SK-N-SH treated with all-trans-retinoic acid at 6 μM for 48 hours (cell line): ENCODE measurements at regions not wholly inside any gene's neighbourhood (a gene's known extent, or its start where the extent isn't known, plus 50 kb on each side); places are given as distances from the start of the nearest gene placed in this dataset.

Experiments used
- ATAC-seq: fragments of 200-7000 bp; cut with Tn5 transposase; 3 replicates; pipeline ENCODE4 v1.9.1; 2020; ENCODE audit warnings: mild to moderate bottlenecking, moderate library complexity
- ARNTL ChIP-seq: fragments of 450-650 bp; formaldehyde crosslinking; IDR thresholded peaks from 2 replicates; pipeline ENCODE4 v1.5.0; 2020; ENCODE audit warnings: low read depth, mild to moderate bottlenecking, moderate library complexity, borderline replicate concordance
- BACH2 ChIP-seq: fragments of 250-450 bp; sonication (Bioruptor Pico); IDR thresholded peaks from 2 replicates; pipeline ENCODE4 v1.9.0; 2021; ENCODE audit warnings: mild to moderate bottlenecking, borderline replicate concordance
- CREB5 ChIP-seq: fragments of 250-450 bp; sonication (Bioruptor Pico); IDR thresholded peaks from 2 replicates; pipeline ENCODE4 v1.5.1; 2020; ENCODE audit warnings: low read depth, mild to moderate bottlenecking, moderate library complexity
- CSDC2 ChIP-seq: fragments of 250-450 bp; sonication (Bioruptor Pico); IDR thresholded peaks from 2 replicates; pipeline ENCODE4 v1.5.0; 2020; ENCODE audit warnings: mild to moderate bottlenecking, moderate library complexity
- CSRNP3 ChIP-seq: fragments of 250-450 bp; sonication (Bioruptor Pico); IDR thresholded peaks from 2 replicates; pipeline ENCODE4 v1.5.1; 2021; ENCODE audit warnings: mild to moderate bottlenecking, moderate library complexity
- GLIS3 ChIP-seq: fragments of 250-450 bp; sonication (Bioruptor Pico); IDR thresholded peaks from 2 replicates; pipeline ENCODE4 v1.5.0; 2020; ENCODE audit warnings: mild to moderate bottlenecking, moderate library complexity
- ISL1 ChIP-seq: fragments of 250-450 bp; sonication (Bioruptor Pico); IDR thresholded peaks from 2 replicates; pipeline ENCODE4 v2.1.2; 2022; ENCODE audit warnings: mild to moderate bottlenecking, moderate library complexity
- OSR1 ChIP-seq: fragments of 250-450 bp; sonication (Bioruptor Pico); IDR thresholded peaks from 2 replicates; pipeline ENCODE4 v1.8.0; 2022; ENCODE audit warnings: moderate library complexity, mild to moderate bottlenecking, inconsistent platforms
- PATZ1 ChIP-seq: fragments of 250-450 bp; sonication (Bioruptor Pico); IDR thresholded peaks from 2 replicates; pipeline ENCODE4 v1.8.0; 2020; ENCODE audit warnings: mild to moderate bottlenecking, moderate library complexity, borderline replicate concordance
- POU6F1 ChIP-seq: fragments of 250-450 bp; sonication (Bioruptor Pico); IDR thresholded peaks from 2 replicates; pipeline ENCODE4 v1.8.0; 2021; ENCODE audit warnings: low read depth, mild to moderate bottlenecking, moderate library complexity, borderline replicate concordance
- PPARA ChIP-seq: fragments of 250-450 bp; sonication (Bioruptor Pico); IDR thresholded peaks from 2 replicates; pipeline ENCODE4 v1.5.0; 2020; ENCODE audit warnings: mild to moderate bottlenecking, borderline replicate concordance
- RARB ChIP-seq: fragments of 250-450 bp; sonication (Bioruptor Pico); IDR thresholded peaks from 2 replicates; pipeline ENCODE4 v1.8.0; 2021; ENCODE audit warnings: mild to moderate bottlenecking, moderate library complexity
- SNAI2 ChIP-seq: fragments of 250-450 bp; sonication (Bioruptor Pico); IDR thresholded peaks from 2 replicates; pipeline ENCODE4 v1.5.0; 2020; ENCODE audit warnings: mild to moderate bottlenecking, moderate library complexity
- TOX ChIP-seq: fragments of 250-450 bp; sonication (Bioruptor Pico); IDR thresholded peaks from 2 replicates; pipeline ENCODE4 v1.8.0; 2021; ENCODE audit warnings: mild to moderate bottlenecking, moderate library complexity, borderline replicate concordance
- TSHZ2 ChIP-seq: fragments of 250-450 bp; sonication (Bioruptor Pico); IDR thresholded peaks from 2 replicates; pipeline ENCODE4 v1.5.0; 2020; ENCODE audit warnings: mild to moderate bottlenecking, moderate library complexity
- ZC3H10 ChIP-seq: fragments of 250-450 bp; sonication (Bioruptor Pico); IDR thresholded peaks from 2 replicates; pipeline ENCODE4 v1.5.1; 2021; ENCODE audit warnings: mild to moderate bottlenecking, moderate library complexity
- ZFP3 ChIP-seq: fragments of 250-450 bp; sonication (Bioruptor Pico); IDR thresholded peaks from 2 replicates; pipeline ENCODE4 v1.5.0; 2020; ENCODE audit warnings: mild to moderate bottlenecking, moderate library complexity
- ZFP30 ChIP-seq: fragments of 450-650 bp; formaldehyde crosslinking; IDR thresholded peaks from 2 replicates; pipeline ENCODE4 v1.5.0; 2022; ENCODE audit warnings: mild to moderate bottlenecking, moderate library complexity
- ZNF70 ChIP-seq: fragments of 450-650 bp; formaldehyde crosslinking; IDR thresholded peaks from 2 replicates; pipeline ENCODE4 v1.5.0; 2020; ENCODE audit warnings: mild to moderate bottlenecking, moderate library complexity
- ZNF8 ChIP-seq: fragments of 450-650 bp; formaldehyde crosslinking; IDR thresholded peaks from 2 replicates; pipeline ENCODE4 v1.5.0; 2020; ENCODE audit warnings: mild to moderate bottlenecking, moderate library complexity

- ATAC-seq: peak; percentile 12; the same call in 1 of the 3 replicates
- TF ChIP-seq CREB5 (CRISPR knock-in tag) (no peak), ZFP30 (CRISPR knock-in tag) (no peak), OSR1 (CRISPR knock-in tag) (no peak), ZFP3 (CRISPR knock-in tag) (no peak), CSRNP3 (CRISPR knock-in tag) (no peak), ZNF8 (CRISPR knock-in tag) (no peak)
Measured at GRCh38 chr19:13599681-13600080, 93.4 kb upstream of the CACNA1A start.

GRCh38 chr19:13598098-13598497 is 91.8 kb upstream of the CACNA1A start:
- no peak for TF ChIP-seq ZFP3 (CRISPR knock-in tag)
- no peak for TF ChIP-seq SNAI2 (CRISPR knock-in tag)
- no peak for TF ChIP-seq GLIS3

GRCh38 chr19:13597640-13598039 is 91.4 kb upstream of the CACNA1A start:
- peak; percentile 94 for ATAC-seq

More at GRCh38 chr19:13598098-13598497, 91.8 kb upstream of the CACNA1A start:
- no peak for ATAC-seq

GRCh38 chr19:13588957-13589833 is 82.9 kb upstream of the CACNA1A start:
- ATAC-seq: peak; percentile 99
- TF ChIP-seq ARNTL: no peak
- no peak for TF ChIP-seq CSRNP3 (CRISPR knock-in tag)
- no peak for TF ChIP-seq CSDC2 (CRISPR knock-in tag)
- no peak for TF ChIP-seq ISL1 (CRISPR knock-in tag)
- TF ChIP-seq ZFP3 (CRISPR knock-in tag): no peak
- no peak for TF ChIP-seq TOX (CRISPR knock-in tag)
- TF ChIP-seq OSR1 (CRISPR knock-in tag): no peak
- TF ChIP-seq POU6F1 (CRISPR knock-in tag): no peak
- TF ChIP-seq ZNF8 (CRISPR knock-in tag): no peak
- TF ChIP-seq BACH2 (CRISPR knock-in tag): no peak
- no peak for TF ChIP-seq ZFP30 (CRISPR knock-in tag)

More at GRCh38 chr19:13597640-13598039, 91.4 kb upstream of the CACNA1A start:
- TF ChIP-seq BACH2 (CRISPR knock-in tag): no peak
- TF ChIP-seq TOX (CRISPR knock-in tag): no peak
- no peak for TF ChIP-seq ZC3H10
- no peak for TF ChIP-seq SNAI2 (CRISPR knock-in tag)
- no peak for TF ChIP-seq RARB (CRISPR knock-in tag)
- no peak for TF ChIP-seq ZFP3 (CRISPR knock-in tag)

- ATAC-seq: no peak
- no peak for TF ChIP-seq PATZ1 (CRISPR knock-in tag)
- no peak for TF ChIP-seq ZNF70 (CRISPR knock-in tag)
- TF ChIP-seq ISL1 (CRISPR knock-in tag): no peak
- TF ChIP-seq TSHZ2: no peak
- no peak for TF ChIP-seq GLIS3
- TF ChIP-seq ZC3H10: no peak
- TF ChIP-seq ZFP30 (CRISPR knock-in tag): no peak
- no peak for TF ChIP-seq ZNF8 (CRISPR knock-in tag)
- TF ChIP-seq ARNTL: no peak
- no peak for TF ChIP-seq OSR1 (CRISPR knock-in tag)
- no peak for TF ChIP-seq PPARA (CRISPR knock-in tag)
- no peak for TF ChIP-seq SNAI2 (CRISPR knock-in tag)
Measured at GRCh38 chr19:13585512-13585911, 79.2 kb upstream of the CACNA1A start.
